ENCODE measurements at regions not wholly inside any gene's neighbourhood (a gene's known extent, or its start where the extent isn't known, plus 50 kb on each side); places are given as distances from the start of the nearest gene placed in this dataset.

GRCh38 chr16:48864055-48864454 is 254.1 kb upstream of the N4BP1 start:
- H3K36me3 ChIP-seq (ENCODE audit: control insufficient read depth in 1 of 2, insufficient read depth in 2 of 2, low read length in 2 of 2), result no peaks in the 10 kb centered on the region
- no TSS peak for BruUV-seq (replicated peaks)
- ChIA-PET CTCF (interaction anchor here (1.3 to 1.6 kb wide), 2 partner anchors 133 to 489 kb away, joined by 3 to 4 read pairs; no protein-coding TSS in a partner anchor), RAD21 (ENCODE audit: low non-redundant PET in 1 of 2, low total read pairs in 2 of 2, uncharacterized antibody in 2 of 2, unreplicated experiment in 2 of 2) (no interaction called here), POLR2A (no interaction called here)
- ATAC-seq (peak; percentile 65), DNase-seq (ENCODE audit: low read depth, low spot score) (no peak)
- no peak overlapping the region for H3K4me2 ChIP-seq (ENCODE audit: low read length)
- H3K27me3 ChIP-seq (ENCODE audit: insufficient read depth, low read length), result peaks cover 10% of the 10 kb centered on the region
- no peaks in the 10 kb centered on the region for H3K9me3 ChIP-seq (ENCODE audit: control insufficient read depth in 1 of 2, insufficient read depth in 1 of 2, low read depth in 1 of 2, low read length in 2 of 2)
- peaks cover 0 to 4% of the 10 kb centered on the region in 2 experiments; a peak in 1 of 4 replicates for H3K4me1 ChIP-seq (ENCODE audit: control insufficient read depth in 1 of 2, insufficient read depth in 2 of 2, low read length in 2 of 2)
- no peaks in the 10 kb centered on the region for H3K79me2 ChIP-seq (ENCODE audit: insufficient read depth, low read length)
- intact Hi-C loops (cut with micrococcal nuclease), result loop anchor here (10.0 kb wide), 1 partner anchor 391 kb away; no protein-coding TSS in a partner anchor
- no peak overlapping the region for H3K4me3 ChIP-seq (replicated peaks in 1 of 2; ENCODE audit: low read depth in 1 of 2, low read length in 2 of 2)
- no peak overlapping the region for H3K27ac ChIP-seq (ENCODE audit: low read depth, low read length)
- H2AFZ ChIP-seq (ENCODE audit: low read depth, low read length, poor library complexity, severe bottlenecking), result no peak overlapping the region
- no peaks in the 10 kb centered on the region for H3K9me2 ChIP-seq (ENCODE audit: insufficient read depth)
- TF ChIP-seq CTCF (IDR thresholded peaks at IDR 0.05 in 2 of 3, conservative IDR thresholded peaks at IDR 0.05 in 1 of 3; ENCODE audit: borderline replicate concordance in 1 of 3, insufficient read depth in 1 of 3, low read depth in 2 of 3, low read length in 2 of 3), result peak in 2 of 3 experiments; percentile 36 to 51; a peak in 4 of 6 replicates
- TF ChIP-seq EZH2 (IDR thresholded peaks at IDR 0.05), result no peak
- H3K9ac ChIP-seq (ENCODE audit: low read length), result no peak overlapping the region
- H4K20me1 ChIP-seq (ENCODE audit: insufficient read depth), result no peaks in the 10 kb centered on the region

GRCh38 chr16:48862087-48862532 is 252.1 kb upstream of the N4BP1 start:
- H2AFZ ChIP-seq (ENCODE audit: low read depth, low read length, poor library complexity, severe bottlenecking), result no peak overlapping the region
- ATAC-seq, result peak; percentile 67
- POLR2A ChIA-PET, result no interaction called here

More at GRCh38 chr16:48862087-48862532, 252.1 kb upstream of the N4BP1 start:
- no peaks in the 10 kb centered on the region for H3K9me3 ChIP-seq (ENCODE audit: control insufficient read depth in 1 of 2, insufficient read depth in 1 of 2, low read depth in 1 of 2, low read length in 2 of 2)
- peak overlapping the region; percentile 32 for H3K4me2 ChIP-seq (ENCODE audit: low read length)
- peaks cover 24% of the 10 kb centered on the region for H3K27me3 ChIP-seq (ENCODE audit: insufficient read depth, low read length)
- H3K4me3 ChIP-seq (replicated peaks in 1 of 2; ENCODE audit: low read depth in 1 of 2, low read length in 2 of 2), result no peak overlapping the region
- ChIA-PET CTCF (interaction anchor here (0.7 to 1.2 kb wide), 2 partner anchors 487 to 491 kb away, joined by 3 to 4 read pairs; no protein-coding TSS in a partner anchor), RAD21 (ENCODE audit: low non-redundant PET in 1 of 2, low total read pairs in 2 of 2, uncharacterized antibody in 2 of 2, unreplicated experiment in 2 of 2) (no interaction called here)
- no peaks in the 10 kb centered on the region for H3K9me2 ChIP-seq (ENCODE audit: insufficient read depth)
- H3K9ac ChIP-seq (ENCODE audit: low read length), result no peak overlapping the region
- BruUV-seq (replicated peaks), result no TSS peak
- DNase-seq (ENCODE audit: low read depth, low spot score), result peak; percentile 7
- H3K4me1 ChIP-seq (ENCODE audit: control insufficient read depth in 1 of 2, insufficient read depth in 2 of 2, low read length in 2 of 2), result peaks cover 0 to 4% of the 10 kb centered on the region in 2 experiments; a peak in 1 of 4 replicates
- no peaks in the 10 kb centered on the region for H3K79me2 ChIP-seq (ENCODE audit: insufficient read depth, low read length)
- TF ChIP-seq CTCF (IDR thresholded peaks at IDR 0.05 in 2 of 3, conservative IDR thresholded peaks at IDR 0.05 in 1 of 3; ENCODE audit: borderline replicate concordance in 1 of 3, insufficient read depth in 1 of 3, low read depth in 2 of 3, low read length in 2 of 3) (peak; percentile 28 to 56 (median 47); a peak in 4 of 6 replicates), ZFX (IDR thresholded peaks at IDR 0.05) (no peak), SP1 (IDR thresholded peaks at IDR 0.05; ENCODE audit: low read depth) (no peak), RAD21 (IDR thresholded peaks at IDR 0.05; ENCODE audit: low read depth) (peak; percentile 56)
- no peaks in the 10 kb centered on the region for H3K36me3 ChIP-seq (ENCODE audit: control insufficient read depth in 1 of 2, insufficient read depth in 2 of 2, low read length in 2 of 2)
- no peak overlapping the region for H3K27ac ChIP-seq (ENCODE audit: low read depth, low read length)
- intact Hi-C loops (cut with micrococcal nuclease), result loop anchor here (10.0 kb wide), 1 partner anchor 393 kb away; no protein-coding TSS in a partner anchor
- H4K20me1 ChIP-seq (ENCODE audit: insufficient read depth), result no peaks in the 10 kb centered on the region
